HG03064 (cell line): ENCODE measurements at regions not wholly inside any gene's neighbourhood (a gene's known extent, or its start where the extent isn't known, plus 50 kb on each side); places are given as distances from the start of the nearest gene placed in this dataset.

Experiments used
- ATAC-seq: cut with Tn5 transposase; IDR thresholded peaks from one replicate; pipeline ENCODE4 v1.9.1; 2021; ENCODE audit warnings: low read depth; ENCODE audit not compliant: unreplicated experiment

DNA sequence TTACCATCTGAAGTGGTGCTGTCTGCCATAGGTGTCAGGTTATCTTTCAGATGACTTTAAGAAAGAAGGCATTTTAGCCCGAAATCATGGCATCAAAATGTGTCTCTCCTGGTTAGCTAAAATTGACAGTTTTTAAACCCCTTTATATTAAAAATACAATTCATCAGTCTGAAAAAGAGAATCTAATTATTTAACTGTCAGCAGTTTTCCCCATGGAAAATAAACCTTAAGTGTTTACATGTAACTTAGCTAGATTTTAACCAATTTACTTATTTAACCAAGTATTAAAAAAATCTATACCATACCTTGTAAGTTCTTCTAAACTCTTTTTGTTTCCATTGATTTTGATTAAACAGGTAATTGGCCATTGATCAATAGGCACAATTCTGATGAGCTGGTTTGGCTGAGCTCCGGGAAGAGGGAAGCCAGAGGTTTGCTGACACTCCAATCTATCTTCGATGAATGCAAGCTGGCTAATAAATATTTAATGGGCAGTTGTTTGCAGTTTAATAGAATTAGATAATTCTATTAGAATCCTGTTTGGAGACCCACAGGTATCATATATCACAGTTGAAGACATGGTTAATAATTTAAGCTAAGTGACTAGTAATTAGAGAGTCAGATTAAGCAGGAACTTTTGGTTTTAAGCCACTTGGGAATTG lies 114.0 kb downstream of the MAT2B start:
- ATAC-seq, result no peak

DNA sequence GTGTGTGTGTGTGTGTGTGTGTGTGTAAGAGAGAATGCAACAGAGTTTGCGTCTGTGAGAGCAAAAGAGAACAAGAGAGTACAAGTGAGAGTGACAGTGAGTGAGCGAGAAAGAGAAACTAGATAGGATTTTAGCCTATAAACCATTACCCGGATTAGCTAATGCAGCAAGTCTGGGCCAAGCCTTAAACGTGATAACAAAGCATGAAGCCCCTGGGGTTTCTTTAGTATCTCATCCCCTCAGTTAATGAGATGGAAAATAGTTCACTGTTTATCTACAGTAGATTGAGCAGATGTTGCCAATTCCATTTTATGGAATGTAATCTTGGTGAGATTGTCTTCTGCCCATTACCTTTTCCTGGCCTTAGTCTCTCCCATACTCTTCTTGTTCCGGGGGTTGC lies 114.5 kb downstream of the MAT2B start:
- ATAC-seq, result no peak

DNA sequence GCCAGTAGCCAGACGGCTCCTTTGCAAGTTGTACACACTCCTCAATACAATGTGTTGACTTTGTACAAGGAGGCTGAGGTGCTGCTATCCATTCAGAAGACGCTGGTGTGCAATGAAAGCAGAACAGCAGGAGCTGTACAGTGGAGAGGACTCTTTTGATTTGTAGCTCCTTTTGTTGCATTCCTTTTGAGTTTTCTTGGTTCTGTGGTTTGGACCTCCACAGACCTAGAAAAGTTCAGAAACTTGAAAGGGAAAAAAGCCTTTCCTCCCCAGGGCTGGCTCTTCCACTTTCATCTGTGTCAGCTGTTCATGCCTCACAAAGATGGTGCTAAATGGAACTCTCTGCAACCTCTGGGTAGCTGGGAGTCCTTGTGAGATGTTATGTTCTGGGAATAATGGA lies 117.4 kb downstream of the MAT2B start:
- ATAC-seq, result no peak

DNA sequence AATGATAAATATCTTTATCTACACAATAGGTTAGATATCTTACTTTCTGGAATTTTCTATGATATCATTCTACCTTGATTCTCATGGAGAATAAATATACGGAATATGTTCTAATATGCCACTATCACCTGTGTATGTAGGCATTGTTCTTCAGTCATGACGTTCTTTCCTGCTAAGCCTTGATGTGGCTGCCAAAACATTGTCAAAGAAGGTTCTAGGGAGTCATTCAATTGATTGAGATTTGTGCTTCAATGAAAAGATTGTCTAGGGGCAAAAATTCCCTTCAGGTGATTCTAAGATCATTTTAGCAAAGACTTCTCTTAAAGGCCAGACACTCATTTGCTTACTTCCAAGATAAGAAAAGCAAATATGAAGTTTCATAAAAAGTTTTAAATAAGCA lies 118.1 kb downstream of the MAT2B start:
- ATAC-seq, result no peak

DNA sequence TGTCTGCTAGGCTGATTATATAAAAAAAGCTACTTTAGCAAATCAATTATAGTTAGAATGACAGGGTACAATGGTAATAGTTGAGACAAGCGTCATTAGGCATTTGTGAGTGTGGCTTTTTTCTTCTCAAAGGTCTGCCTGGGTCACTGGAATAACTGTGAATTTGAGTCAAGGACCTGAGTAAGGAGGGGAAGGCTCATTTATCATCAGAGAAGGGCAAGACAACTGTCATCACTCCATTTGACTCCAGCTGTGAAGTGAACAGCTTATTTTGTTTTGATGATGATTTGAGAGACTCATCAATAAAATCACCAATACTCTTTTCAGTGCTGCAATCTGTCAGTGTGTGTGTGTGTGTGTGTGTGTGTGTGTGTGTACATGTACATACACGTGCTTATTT lies 118.6 kb downstream of the MAT2B start:
- no peak for ATAC-seq

DNA sequence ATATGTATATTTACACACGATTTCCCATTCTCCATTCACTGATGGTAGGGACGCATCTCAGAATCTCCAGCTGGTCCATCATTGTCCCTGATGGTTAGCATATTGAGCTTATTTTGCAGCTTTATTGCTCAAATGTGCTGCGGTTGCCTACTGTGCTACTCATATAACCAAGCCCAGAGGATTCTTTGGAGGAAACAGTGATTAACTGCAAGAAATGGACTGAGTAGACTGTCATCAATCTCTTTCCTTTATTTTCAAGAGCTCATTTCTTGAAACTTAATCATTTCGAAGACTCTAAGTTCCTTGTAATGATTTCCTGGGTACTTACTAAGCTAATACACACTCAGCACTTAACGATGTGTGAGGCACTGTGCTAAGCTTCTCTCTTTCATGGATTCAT lies 119.0 kb downstream of the MAT2B start:
- no peak for ATAC-seq

DNA sequence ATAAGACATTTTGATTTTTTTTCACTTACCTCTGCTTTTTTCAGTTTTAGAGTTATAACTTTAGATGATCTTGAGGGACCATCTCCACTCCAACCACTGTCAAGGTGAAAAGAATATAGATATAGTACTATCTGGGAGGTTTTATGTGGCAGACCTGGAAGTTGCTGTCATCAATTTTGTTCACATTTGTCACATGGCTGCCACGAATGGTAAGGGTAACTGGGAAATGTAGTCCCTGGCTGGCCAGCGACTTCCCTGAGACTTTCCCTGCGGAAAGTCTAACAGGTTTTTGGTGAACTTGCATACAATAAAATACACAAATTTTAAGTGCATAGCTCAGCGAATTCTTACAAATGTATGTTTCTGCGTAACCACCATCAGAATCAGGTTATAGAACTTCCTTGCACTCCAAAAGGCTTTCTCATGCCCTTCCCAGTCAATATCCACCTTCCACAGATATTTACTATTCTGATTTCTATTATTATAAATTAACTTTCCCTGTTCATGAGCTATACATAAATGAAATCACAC lies 121.5 kb downstream of the MAT2B start:
- no peak for ATAC-seq

DNA sequence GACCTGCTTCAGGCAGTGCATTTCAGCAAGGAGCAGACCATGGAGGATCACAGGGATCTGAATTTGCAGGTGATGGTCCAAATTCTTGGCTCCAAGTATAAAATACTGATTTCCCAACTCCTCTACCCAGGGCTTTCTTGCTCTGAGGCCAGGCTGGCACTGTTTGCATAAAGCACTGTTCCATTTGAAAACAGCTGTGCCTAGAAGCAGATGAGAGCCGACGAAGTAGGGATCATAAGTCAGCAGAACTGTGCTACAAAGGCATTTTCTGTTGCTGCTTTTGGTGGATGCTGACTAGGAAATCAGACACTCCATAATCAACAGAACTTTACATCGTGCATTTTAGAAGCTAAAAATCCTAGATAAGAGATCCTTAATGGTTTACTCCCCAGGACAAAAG lies 126.4 kb downstream of the MAT2B start:
- no peak for ATAC-seq

DNA sequence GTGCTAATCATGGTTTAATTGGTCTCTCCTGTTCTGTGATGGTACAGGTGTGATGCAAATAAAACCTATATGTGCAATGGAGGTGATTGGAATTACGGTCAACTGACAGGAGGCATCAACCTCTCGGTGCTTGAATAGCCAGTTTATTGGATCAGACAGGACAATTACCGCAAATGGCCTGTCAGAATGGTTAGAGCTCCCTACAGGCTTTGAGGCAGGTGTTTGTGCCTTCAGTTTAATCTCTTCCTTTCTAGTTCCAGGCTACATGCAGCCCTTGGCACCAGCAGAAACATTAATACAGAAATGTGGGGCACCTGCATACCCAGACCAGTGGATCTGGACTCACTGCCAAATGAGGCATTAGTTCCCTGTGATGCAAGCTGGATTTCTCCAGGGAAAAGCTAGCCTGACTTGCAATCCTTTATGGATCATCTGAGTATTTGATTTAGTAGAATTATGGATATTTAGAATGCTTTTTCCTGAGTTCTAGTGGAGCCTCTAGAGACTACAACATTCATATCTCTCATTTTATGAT lies 128.6 kb downstream of the MAT2B start:
- ATAC-seq, result no peak

DNA sequence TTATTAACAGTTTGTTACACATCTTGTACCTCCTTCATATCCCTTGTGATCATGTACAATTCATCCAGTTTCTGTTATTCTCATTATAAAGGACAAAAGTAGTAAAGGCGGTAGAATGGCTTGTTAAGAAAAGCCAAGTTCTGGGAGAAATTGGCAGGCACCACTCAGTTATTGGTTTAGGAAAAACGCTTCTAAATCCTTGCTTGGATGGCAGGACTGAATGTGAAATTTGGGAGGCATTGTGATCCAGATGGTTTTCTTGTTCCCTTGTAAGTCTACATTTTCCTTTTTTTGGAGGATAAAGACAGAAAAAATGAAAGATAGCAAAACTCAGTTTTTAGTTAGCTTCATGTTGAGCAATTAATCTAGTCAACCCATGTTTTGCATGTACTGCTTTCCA lies 130.2 kb downstream of the MAT2B start:
- ATAC-seq, result no peak

DNA sequence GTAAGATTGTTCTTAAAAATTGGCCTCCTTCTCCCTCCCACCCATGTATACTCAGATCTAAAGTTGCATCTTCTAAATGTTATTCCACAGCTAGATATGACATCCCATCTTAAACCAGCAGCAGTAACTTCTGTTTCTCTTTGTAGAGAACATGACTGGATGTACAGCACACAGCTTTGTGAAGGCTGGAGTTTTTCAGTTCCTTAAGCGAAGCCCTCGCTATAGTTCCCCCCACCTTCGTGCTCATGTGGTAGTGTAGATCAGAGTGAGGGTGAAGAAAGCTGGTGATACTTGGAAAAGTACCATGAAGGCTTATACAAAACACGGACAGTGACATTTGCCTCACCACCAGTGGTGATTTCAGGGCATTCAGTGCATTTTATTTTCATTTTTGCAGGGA lies 137.5 kb downstream of the MAT2B start:
- no peak for ATAC-seq

DNA sequence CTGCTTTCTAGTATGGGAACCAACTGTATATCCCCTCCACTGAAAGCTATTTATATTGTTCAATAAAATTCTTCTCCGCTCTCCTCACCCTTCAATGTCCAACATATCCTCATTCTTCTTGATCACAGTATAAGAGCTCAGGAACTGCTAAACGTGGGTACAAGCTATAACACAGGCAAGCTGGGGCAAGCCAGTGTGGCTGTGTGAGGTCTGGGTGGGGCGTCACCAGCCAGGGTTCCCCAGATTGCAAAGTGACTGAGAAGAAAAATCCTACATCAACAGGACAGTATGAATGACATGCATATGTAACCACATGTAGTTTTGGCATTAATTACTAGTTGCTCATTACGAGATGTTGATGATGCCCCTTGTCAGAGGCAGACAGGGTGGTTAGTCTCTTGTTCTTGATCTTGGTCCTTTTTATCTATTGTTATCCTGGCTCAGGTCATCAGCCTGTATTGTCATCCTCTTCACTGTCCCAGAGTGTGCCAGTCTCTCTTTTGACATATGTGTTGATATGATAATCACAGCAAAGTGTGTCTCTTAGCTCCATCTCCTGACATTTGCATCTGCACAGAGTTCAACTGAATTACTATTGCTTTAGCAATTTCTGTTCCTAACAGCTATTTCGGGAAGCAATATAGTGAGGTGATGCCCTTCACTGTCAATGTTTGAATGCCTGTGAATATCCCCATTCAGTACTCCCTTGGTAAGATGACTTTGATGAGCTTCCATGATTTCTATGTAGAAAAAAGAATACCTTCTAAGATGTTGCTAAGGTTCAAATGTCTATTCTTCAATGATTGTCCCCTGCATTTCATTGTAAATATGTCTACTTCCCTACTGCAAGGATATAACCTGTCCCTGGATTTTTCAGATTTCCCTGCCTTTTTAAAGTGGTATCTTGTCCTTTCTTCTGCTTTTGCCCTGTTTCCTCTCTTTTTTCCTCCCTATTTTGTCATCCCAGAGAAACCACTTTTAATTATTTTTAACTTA lies 140.3 kb downstream of the MAT2B start:
- no peak for ATAC-seq

DNA sequence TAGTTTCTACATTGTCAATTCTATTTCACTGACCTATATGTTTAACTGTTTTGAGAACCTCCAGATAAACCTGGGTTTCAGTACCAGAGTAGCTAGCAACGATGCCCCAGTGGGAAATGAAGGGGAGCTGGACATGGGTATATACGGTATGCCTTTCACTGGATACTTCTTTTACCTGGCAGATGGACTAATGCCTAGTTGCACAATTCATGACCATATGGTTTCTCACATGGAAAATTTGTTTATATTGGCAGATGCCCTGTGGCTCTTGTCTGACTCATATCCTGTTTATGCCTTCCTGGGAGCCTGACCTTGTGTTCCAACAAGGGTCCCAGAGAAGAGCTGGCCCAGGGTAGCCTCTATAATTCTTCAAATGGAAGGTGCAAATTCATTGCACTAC lies 144.1 kb downstream of the MAT2B start:
- no peak for ATAC-seq

DNA sequence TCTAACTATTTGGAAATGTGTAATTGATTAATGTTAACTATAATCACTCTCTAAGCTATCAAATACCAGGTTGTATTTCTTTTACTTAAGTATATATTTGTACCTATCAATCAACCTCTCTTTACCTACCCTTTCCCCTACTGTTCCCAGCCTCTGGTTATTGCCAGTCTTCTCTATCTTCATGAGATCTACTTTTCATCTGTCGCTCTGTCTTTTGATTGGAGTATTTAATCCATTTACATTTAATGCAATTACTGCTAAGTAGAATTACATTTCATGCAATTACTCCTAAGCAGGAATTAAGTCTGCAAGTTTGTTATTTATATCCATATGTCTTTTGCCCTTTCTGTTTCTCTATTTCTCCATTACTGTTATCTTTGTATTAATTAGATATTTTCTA lies 148.1 kb downstream of the MAT2B start:
- ATAC-seq, result no peak

DNA sequence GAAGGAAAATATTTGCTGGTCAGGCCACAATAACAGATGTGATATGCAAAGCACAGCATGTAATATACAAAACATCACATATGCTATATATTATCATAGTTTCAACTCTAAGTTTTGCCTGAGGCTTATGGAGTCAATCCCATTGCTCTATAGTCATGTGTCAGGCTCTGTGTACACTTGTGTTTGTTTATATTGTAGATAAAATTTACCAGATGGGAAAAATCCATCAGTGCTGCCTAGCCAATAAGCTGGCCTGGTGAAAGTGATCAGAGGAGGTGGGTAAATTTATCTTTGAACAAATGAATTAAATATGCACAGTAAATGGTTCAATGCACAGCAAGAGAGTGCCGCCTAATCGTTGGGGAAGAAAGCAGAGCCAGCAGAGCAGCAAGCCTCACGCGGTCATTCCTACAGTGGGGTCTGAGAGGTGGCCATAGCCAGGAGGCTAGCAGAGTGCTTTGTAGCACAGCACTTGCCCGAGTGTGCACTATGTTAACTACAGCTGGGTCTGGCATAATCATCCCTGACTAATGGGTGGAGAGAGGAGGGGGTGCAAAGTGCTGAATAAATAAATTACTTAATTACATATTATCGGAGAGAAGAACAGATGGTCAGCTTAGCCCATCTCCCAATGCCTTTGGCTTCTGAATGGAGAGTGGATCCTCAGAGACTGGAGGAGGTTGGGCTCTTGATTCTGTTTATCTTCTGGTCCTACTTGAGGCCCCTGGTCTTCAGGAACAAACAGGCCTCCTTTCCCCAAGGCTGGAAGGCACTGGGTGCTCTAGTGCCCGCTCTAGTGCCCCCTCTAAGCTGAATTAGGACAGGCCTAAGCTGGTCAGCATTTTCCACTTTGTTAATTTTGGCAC lies 153.5 kb downstream of the MAT2B start:
- no peak for ATAC-seq

DNA sequence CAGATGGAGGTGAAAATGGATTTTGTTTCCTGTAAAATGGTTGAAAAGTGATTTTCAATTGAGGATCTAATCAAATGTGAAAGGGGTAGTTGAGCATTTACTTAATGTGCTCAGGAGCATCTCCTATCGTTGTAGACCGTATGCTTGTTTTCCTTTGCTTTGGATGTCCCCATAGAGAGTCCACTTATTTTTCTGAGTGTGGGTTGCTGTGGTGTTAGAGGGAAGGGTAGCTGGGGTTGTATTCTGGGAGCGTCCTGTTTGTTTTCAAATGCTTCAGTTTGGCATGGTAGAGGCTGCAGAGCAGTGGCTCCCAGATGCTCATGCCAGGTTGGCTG lies 154.1 kb downstream of the MAT2B start:
- ATAC-seq, result no peak

DNA sequence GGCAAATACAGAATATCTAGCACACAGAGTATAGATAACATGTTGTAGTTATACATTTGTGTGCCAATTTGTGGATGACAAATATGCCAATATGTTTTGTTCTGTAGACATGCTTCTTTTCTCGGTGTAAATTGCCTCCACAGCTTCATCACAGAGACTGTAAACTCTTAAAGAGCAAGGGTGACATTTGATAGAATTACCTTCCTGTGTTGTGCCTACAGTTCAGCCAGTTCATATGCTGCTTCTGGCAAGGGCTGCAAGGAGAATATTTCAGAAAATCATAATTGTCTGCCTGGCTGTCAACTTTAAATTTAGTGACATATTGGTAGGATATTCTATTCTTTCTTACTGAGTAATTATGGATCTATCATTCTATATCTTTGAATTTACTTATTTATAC lies 155.1 kb downstream of the MAT2B start:
- no peak for ATAC-seq

DNA sequence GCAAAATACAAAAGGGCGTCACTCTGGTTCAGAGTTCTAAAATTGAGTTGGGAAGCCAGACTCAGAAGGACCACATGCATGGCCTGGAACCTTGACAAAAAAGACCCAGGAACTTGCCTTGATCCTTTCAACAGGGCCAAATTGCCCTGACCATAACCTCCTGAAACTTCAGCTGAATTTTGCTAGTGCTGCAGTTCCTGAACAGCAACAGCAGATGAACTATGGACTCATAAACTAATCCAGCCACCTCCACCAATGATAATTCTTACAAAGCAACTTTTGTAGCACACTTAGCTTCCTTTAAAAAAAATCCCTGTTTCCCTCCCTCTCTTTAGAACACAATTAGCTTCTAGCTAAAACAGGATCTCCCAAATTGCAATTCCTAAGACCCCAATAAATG lies 155.9 kb downstream of the MAT2B start:
- no peak for ATAC-seq

DNA sequence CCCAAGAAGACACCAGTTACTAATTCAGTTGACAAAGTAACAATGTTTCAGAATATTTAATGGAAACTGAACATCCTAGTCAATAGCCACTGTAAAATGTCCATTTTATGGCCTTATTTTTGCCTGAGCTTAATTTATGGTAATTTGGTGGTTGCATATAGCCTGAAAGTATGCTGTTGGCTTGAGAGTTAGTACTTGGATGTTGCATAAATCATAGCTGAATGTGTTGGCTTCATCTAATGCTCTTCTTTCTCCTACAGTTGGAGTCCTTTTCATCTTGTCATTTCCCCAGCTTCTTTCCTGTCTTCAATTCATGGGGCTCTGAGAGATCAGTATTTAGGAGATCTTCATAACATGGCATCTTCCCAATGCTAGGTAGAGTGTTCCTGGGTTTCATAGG lies 164.6 kb downstream of the MAT2B start:
- ATAC-seq, result no peak

DNA sequence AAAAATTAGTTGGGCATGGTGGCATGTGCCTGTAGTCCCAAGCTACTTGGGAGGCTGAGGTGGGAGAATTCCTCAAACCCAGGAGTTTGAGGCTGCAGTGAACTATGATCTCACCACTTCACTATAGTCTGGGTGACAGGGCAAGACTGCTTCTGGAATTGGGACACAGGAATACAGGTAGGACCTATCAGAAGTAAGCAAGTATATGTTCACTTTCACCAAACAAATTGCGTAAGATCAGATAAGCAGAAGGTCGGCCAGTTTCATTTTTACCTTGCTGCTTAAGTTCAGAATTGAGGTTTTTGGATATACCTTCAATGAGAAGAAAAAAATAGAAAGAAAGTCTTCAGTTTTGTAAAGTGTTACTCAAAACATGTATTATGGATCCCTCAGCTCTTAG lies 171.7 kb downstream of the MAT2B start:
- no peak for ATAC-seq

DNA sequence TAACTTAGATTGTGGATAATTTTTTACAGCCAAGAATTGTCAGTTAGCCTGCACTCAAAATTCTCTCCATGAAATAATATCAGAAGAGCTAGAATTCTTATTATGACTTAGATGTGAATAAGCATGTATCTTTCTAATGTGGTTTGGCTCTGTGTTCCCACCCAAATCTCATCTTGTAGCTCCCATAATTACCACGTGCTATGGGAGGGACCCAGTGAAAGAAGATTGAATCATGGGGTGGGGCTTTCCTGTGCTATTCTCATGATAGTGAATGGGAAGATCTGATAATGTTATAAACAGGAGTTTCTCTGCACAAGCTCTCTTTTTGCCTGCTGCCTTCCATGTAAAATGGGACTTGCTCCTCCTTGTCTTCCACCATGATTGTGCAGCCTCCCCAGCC lies 176.8 kb downstream of the MAT2B start:
- ATAC-seq, result no peak
